GM18519 (cell line): ENCODE measurements at regions not wholly inside any gene's neighbourhood (a gene's known extent, or its start where the extent isn't known, plus 50 kb on each side); places are given as distances from the start of the nearest gene placed in this dataset.

Experiments used
- ATAC-seq: cut with Tn5 transposase; IDR thresholded peaks from one replicate; pipeline ENCODE4 v1.9.1; 2021; ENCODE audit warnings: mild to moderate bottlenecking, moderate library complexity; ENCODE audit not compliant: unreplicated experiment, low FRiP score

DNA sequence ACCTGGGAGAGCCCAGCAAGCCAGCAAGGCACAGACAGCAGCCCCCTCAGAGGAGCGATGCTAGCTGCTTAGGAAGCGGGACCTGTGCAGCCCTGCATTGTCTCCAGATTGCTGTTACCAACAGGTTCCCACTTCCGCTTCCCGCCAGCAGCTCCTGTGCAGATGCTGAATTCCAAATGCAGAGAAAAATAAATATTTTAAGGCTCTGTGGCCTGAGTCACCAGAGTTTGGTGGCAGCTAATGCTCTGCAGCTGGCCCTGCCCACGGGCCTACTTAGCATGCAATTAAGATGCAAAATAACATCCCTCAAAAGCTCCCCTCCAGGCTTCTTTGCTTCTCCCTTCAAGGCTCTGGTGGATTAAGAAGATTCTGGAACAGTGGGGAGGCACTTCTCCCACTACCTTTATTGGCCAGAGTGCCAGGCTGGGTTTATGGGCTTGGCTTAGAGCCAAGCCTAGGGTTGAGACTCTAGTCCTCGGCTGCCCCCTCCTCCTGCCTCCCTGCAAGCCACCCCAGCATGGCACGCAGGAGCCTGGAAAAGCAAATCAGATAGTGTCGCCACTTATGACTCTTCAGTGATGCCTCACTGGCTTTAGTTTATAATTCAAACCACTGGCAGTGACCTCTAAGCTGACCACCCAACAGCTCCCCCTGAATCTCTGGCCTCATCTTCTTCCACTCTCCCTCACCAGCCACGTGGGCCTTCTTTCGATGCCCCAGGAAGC lies 207.1 kb upstream of the ZC3H12A start:
- no peak for ATAC-seq

DNA sequence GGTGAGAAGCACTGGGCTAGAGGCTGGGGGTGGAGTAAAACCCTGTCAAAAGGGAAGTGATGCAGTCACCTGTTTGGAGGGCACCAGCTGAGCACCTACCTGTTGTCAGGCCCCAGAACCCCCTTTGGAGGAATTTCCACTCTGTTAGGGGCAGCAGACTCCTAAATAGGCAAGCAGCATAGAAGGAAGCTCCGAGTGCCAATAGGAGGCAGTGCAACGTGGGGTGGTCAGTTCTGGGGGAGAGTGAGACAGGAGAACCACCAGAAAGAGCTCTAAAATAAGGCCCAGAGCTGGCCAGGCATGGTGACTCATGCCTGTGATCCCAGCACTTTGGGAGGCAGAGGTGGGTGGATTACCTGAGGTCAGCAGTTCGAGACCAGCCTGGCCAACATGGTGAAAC lies 203.7 kb upstream of the ZC3H12A start:
- ATAC-seq: no peak

DNA sequence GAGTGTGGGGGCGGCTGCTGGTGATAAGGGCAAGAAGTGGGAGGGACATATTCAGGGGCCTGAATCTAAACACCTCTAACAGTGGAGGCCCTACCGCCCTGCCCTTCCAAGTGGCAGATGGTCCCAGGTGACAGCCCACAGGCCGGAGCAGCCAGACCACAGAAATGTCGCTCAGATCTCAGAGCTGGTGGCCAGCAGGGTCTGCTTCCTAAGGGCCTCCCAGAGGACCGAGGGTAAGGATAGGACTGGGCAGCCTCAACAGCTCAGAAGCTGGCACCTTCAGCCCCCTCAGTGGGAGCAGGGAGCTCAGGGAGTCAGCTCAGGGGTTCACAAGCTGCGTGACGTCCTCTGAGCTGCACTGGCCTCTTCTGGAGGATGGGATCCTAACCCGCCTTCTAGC lies 201.8 kb upstream of the ZC3H12A start:
- no peak for ATAC-seq

DNA sequence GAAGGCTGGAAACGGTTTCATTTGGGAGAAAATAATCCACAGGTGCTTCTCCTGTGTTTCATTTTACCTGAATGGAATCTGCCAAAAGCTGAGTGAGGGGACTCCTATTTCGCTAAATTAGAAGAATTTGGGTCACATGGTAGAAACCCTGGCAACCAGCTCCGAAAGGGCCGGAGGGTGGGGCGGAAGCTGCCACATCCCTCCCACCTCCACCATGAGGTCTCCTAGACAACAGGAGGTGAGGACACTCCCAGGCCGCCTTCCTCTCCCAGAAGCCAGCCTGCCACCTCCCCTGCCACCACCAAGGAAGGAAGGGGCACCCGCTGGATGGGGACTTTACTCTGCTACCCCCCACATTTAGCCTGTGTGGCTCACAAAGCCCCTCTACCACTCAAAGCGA lies 199.9 kb upstream of the ZC3H12A start:
- ATAC-seq: no peak

DNA sequence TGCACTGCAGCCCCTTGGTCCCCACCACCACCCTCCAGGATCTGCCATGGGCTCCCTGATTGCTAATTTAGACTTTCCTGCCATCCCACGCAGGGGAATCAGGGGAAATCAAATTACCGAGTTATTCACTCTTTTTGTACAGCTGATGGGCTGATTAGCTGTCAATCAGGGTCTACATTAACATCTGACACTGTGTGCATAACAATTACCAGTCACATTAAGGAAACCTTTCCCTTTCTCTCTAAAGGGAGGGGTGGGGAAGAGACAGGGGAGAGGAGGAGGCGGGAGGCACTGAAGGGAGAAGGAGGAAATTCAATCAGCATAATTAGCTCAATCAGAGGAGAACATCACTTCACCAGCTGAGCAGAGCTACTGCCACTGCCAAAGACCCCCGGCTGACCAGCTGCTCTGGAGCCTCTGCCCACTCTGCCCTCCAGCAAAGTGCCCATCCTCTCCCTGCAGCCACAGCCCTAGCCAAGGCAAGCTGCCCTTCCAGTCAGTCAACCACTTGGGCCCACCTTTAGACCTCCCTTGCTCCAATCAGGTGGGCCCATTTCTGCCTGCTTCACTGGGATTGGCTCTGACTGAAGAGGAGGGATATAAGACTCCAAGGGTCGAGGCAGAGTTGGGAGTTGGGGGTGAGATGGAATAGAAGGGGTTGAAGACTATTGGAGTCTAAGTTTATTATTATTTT lies 199.3 kb upstream of the ZC3H12A start:
- ATAC-seq: no peak

DNA sequence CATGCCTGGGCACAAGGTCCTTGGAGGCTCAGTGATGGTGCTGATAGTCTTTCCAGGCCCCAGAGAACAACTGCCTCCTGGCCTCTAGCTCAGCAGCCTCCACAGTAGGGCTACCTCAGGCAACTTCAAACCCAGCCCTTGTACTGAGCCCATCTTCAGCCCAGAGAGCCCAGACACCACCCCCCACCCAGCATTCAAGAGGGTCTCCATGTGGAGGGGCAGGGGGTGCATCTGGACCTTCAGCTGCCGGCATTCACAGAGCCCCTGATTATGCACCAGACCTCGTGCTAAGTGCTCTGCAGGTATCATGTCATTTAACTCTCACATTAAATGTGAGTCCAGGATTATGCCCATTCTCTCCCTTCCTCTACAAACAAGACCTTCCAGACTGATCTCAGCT lies 197.0 kb upstream of the ZC3H12A start:
- no peak for ATAC-seq

DNA sequence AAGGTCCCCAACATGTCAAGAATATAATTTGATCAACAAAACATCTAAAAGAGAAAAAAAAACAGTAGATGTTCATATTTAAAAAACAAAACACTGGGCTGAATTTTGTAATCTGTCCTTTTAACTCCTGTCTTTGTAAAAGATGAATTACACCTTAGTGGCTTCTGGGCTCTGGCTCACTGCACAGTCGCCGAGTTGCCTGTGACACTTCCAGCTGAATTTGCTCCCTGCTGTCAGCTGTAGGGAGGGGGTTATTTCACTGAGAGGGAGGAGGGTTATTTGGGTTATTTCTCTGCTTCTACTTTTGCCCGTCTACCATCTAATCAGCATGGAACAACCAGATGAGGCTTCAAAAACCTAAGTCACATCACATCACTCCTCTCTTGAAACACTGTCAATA lies 193.0 kb upstream of the ZC3H12A start:
- no peak for ATAC-seq

DNA sequence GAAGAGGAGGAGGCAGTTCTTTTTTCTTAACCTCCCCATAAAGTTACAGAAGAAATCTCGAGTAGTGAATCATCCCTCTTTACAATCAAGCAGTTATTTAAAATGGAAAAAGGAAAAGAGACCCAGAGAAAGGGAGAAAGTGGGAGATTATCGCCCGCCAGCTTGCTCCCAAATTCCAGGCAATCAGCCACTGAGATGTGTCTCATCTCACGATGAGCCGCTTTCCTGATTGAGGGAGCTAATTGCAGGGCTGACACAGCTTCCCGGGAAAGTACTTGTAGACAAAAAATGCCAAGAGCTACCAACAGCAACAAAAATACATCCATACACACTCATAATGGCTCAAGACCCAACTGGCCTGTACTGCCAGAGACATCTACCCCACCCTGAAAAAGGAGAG lies 191.6 kb upstream of the ZC3H12A start:
- no peak for ATAC-seq

DNA sequence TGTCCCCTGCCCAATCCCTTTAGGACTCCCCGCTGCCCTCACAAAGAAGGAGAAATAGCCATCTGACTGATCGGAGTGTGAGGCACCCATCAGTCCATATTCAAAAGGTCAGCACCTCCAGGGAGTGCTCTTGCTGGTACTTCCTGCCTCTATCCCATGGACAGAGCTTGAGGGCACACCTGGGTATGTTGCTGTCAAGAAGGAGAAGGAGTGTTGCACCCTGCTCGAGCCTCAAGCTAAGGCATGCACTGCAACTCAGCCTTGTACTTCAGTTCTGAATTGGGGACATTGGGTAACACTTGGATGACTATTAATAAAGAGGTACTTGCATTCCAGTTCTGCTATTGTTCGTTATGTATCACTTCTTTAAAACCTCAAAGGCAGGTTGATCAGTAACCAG lies 190.3 kb upstream of the ZC3H12A start:
- ATAC-seq: no peak

DNA sequence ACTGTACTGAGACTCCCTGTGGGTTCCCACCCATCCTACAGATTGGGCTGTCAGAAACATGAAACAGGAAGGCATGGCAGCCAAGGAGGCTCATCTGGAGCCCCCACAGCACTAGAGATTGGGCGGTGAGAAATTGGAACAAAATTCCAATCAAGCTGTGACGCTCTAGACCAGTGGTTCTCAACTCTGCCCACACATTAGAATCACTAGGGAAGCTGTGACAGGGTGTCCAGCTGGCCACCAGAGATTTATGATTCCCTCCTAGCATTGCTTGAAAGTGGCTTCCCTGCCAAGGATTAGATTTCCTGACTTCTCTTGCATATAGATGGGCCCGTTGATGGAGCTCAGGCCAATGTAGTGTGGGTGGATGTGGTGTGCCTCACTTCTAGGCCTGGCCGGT lies 187.5 kb upstream of the ZC3H12A start:
- ATAC-seq: no peak

DNA sequence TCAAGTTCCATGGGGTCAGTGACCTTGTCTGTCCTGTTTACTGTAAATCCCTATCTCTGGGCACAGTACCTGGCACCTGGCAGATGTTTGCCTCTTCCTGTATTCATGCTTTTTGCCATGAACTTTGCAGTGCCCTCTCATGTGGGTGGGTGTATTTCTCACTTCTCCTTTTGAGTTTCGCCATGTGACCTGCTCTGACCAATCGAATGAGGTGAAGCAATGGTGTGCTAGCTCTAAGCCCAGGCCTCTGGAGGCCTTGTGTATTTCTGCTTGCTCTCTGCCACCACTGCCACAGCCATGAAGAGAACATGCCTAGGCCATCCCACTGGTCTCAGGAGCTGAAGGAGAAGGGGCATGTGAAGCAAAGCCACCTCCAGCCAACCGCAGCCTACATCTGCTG lies 185.5 kb upstream of the ZC3H12A start:
- ATAC-seq: peak; percentile 92

DNA sequence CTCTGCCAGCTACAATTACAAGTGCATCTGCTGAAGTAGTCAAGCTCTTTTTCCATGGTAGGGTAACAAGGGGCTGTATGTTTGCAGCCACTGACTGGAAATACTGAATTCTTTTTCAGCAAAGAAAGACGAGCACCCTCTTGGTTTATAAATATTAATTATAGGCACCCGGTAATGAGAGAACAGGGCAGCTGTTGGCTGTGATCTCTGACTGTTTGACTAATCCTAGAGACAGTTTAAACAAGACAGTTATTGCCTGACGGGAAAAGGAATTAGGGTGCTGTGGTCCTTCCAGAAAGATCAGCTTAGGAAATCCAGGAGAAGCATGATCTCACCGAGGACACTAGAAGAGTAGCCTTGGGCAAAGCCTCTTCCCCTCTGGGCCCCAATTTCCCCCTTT lies 183.7 kb upstream of the ZC3H12A start:
- ATAC-seq: no peak

DNA sequence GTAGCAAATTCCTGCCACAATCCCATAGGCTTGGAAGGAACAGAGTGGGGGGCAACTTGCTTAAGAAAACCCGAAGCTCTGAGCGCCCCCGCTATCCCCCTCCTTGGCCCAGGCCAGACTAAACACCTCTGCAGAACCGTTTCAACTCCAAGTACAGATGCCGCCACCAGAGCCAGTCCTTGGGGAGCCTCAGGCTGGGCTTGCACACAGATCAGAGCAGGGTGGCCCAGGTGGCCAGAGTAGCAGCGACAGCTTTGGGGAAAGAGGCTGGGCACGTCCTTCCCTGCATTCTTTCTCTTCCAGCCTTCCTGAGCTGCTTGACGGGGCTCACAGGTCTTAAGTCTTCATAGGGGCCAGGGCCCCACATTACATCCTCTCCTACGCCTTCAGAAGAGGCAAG lies 181.6 kb upstream of the ZC3H12A start:
- no peak for ATAC-seq

DNA sequence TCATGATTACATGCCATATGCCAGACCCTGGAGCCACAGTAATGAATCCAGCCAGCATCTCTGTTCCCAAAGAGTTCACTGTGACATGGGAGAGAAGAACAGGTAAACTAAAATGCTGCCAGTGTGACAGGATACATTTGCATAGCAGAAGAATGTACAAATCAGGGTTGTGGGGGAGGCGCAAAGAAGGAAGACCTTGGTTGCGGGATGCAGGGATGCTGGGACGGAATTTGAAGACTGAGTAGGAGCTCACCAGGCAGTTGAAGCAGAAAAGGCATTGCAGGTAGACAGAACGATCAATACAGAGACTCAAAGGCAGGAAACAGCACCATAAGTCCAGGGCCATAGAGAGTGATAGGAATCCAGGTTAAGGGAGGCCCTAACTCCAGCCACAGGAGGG lies 180.3 kb upstream of the ZC3H12A start:
- ATAC-seq: no peak

DNA sequence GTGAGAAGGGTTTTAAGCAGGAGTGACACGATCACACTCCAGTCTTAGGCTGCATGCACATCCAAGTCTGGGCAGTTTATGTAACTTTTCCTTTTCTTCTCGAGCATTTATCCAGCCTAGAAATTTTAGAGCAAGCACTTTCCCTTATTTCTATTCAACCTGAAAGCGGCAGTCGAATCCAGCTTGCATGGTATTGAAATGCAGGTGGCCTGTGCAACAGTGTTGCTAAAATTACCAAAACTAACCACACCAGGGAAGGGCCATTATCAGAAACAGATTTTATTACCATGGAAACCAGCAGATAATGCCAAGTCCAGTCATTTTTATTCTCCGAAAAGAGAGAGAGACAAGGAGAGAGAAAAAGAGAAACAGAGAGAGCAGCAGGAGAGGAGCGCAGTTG lies 179.9 kb upstream of the ZC3H12A start:
- ATAC-seq: no peak

DNA sequence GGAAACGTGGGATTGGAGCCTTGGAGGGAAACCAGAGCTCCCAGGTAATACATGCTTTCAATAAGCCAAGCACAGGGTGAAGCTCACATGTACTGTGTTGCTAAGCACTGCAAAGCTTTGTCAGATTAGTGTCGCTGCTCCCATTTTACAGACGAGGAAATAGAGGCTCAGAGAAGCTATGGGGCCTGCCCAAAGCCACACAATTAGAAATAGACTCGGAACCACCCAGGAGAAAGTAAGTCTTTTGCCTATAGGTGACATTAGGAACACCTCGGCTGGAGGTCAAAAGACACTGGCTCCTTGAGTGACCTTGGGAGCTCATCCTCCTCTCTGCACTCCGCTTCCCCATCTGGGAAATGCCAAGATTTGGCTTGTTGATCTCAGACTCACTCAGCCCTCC lies 175.6 kb upstream of the ZC3H12A start:
- no peak for ATAC-seq

DNA sequence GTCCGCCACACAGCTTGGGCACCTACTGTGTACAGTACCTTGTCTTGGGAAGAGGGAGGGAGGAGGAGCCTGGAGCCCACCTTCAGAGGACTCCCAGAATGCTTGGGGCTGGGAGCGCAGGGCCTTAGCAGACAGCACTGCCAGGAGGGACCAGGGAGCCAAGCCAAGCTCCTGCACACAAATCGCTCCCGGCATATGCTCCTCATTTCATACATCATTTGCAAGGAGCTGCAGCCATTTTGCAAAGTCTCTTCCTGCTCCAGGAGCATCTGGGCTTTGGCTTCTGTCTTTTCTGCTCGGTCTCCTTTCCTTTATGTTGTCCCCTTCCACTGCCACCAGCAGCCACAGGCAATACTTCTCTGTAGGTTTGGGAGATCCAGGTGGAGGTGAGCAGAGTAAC lies 175.2 kb upstream of the ZC3H12A start:
- ATAC-seq: no peak

DNA sequence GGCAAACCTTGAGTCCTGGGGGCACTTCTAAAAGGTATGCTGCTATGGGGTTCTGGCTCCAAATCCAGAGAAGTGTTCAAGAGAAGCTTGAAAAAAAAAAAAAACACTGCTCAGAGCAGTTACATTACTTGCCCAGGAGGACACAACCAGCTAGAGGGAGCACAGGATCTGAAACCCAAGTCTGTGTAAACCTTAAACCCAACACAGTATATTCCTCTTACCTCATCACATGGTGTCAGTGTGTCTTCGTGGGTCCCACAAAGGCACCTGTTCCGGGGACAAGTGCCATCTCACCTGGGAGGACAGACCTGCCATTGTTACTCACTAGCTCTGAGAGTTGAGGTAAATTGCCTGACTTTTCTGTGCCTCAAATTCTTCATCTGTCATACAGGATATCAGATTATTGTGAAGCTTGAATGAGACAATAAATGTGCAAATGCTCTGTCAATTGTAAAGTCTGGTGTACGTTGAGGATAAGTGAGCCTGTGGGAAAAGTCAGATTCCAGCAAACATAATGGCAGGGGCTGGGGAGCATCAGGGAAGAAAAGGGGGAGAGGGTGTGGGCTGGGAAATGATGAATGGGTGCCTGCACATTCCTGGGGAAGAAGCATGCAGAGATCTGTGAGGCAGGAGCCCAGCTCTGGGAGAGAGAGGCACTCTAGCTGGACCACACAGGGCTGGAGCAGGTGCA lies 170.4 kb upstream of the ZC3H12A start:
- ATAC-seq: no peak

DNA sequence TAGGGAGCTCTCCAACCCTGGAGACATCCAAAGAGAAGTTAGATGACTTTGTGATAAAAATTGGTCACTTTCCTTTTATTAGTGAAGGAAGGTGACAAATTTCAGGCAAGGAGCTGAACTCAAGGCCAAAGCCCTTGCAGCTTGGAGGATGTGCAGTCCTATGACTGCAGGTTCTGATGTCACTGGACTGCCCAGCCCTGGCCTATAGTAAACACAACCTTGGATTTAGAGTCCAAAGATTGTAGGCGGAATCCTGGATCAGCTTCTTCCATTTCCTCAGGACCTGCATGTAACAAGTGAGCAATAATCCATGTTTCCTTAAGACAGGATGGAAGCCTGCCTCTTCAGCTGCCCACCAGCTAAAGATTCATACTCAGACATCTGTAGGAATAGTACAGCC lies 169.3 kb upstream of the ZC3H12A start:
- ATAC-seq: no peak

DNA sequence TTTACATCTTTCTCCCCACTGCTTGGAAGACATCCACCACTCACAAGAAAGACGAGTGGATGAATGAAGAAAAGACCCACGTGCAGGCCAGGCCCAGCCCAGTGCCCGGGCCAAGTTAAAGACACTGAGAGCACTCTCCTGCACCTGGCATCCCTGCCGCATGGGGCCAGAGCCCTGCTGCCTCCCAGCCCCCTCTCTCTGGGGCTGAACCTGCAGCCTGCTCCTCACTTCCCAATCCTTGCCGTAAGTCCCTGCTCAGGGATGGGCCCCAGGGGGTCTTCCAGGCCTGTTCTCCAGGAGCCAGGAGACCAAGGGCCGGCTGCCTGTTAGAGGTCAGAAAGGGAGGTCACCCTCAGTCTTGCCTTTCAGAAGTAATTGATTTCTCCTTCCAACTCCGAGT lies 168.5 kb upstream of the ZC3H12A start:
- ATAC-seq: no peak

DNA sequence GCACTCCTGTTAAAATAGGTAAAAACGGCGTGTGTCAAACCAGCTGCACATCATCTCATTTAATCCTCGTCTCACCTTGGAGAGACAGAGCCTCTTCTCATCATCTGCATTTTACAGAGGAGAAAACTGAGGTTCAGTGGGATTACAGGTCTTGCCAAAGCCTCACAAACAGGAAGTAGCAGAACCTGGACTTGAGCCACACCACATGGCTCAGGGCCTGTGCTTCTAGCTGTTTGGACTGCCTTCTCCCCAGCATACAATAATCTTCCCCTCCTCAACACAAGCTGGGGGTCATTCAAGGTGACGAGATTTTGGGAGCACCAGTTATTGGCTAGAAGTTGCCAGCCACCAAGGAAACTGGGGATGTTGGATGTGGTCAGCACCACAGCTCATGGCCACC lies 167.9 kb upstream of the ZC3H12A start:
- ATAC-seq: no peak

DNA sequence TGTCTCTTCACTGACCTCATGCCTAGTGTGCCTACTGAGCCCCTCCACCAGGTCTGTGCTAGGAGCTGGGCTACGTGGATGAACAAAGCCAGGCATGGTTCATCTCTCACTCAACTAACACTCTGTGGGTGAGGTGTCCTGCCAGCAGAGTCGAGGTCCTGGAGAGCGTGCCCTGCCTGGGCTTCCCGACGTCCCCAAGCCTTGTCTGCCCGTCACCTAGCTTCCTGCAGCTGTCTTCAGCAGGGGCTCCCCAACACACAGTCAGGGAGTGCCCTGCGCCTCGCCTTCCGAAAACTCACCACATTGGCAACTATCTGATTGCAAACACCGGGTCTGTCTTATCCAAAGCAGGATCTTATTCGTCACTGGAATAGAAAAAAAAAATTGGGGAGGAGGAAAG lies 167.5 kb upstream of the ZC3H12A start:
- no peak for ATAC-seq
